Activated CD4-positive, alpha-beta memory T cell treated with anti-CD3 and anti-CD28 coated beads, Interleukin-2, amount 10 ng/mL, durations not matched to agents 7 days and 5 days (primary cell): ENCODE measurements at regions not wholly inside any gene's neighbourhood (a gene's known extent, or its start where the extent isn't known, plus 50 kb on each side); places are given as distances from the start of the nearest gene placed in this dataset.
"Not testable (repeated sequence)": the region's sequence is repeated elsewhere in the genome, so short reads cannot be mapped to it uniquely, and the experiment has no call there.

Source experiments
- CTCF ChIA-PET: fragments of 350-600 bp; sonication (Branson Sonifier 250); formaldehyde crosslinking; loops from one replicate; lab custom pipeline; 2021; ENCODE audit warnings: antibody characterized with exemption, inconsistent platforms; lab: Charles Lee
- POLR2A ChIA-PET: fragments of 350-600 bp; sonication (Branson Sonifier 250); formaldehyde crosslinking; loops from one replicate; lab custom pipeline; 2021; ENCODE audit warnings: antibody characterized with exemption; lab: Charles Lee
- DNase-seq: peaks from one replicate; pipeline ENCODE4 v3.0.0-alpha.2; 2020
- H3K27ac Mint-ChIP-seq: one replicate; pipeline ENCODE4 v1.8.0; 2021; ENCODE audit warnings: mild to moderate bottlenecking, mixed read lengths
- H3K27me3 Mint-ChIP-seq: one replicate; pipeline ENCODE4 v1.8.0; 2021; ENCODE audit warnings: mixed read lengths
- H3K36me3 Mint-ChIP-seq: one replicate; pipeline ENCODE4 v1.8.0; 2021; ENCODE audit warnings: low read depth, mixed read lengths
- H3K4me1 Mint-ChIP-seq: one replicate; pipeline ENCODE4 v1.8.0; 2021; ENCODE audit warnings: mixed read lengths
- H3K4me3 Mint-ChIP-seq: one replicate; pipeline ENCODE4 v1.8.0; 2021; ENCODE audit warnings: mild to moderate bottlenecking, mixed read lengths
- H3K9me3 Mint-ChIP-seq: one replicate; pipeline ENCODE4 v1.8.0; 2021; ENCODE audit warnings: mixed read lengths

- no peaks in the 10 kb centered on the region for H3K36me3 Mint-ChIP-seq
- H3K4me1 Mint-ChIP-seq, result no peaks in the 10 kb centered on the region
- no peak overlapping the region for H3K4me3 Mint-ChIP-seq
- H3K9me3 Mint-ChIP-seq, result peaks cover 10% of the 10 kb centered on the region
- CTCF ChIA-PET, result no interaction called here
- H3K27me3 Mint-ChIP-seq, result no peaks in the 10 kb centered on the region
- POLR2A ChIA-PET, result no interaction called here
- no peak for DNase-seq
- no peak overlapping the region for H3K27ac Mint-ChIP-seq
These were observed 1198.3 kb downstream of the GALC start for GRCh38 chr14:86794689-86795088.

- H3K27ac Mint-ChIP-seq, result no peak overlapping the region
- no peak for DNase-seq
- no peaks in the 10 kb centered on the region for H3K36me3 Mint-ChIP-seq
- no peaks in the 10 kb centered on the region for H3K4me1 Mint-ChIP-seq
- no peaks in the 10 kb centered on the region for H3K27me3 Mint-ChIP-seq
- CTCF ChIA-PET, result no interaction called here
- no peak overlapping the region for H3K4me3 Mint-ChIP-seq
- POLR2A ChIA-PET, result no interaction called here
- H3K9me3 Mint-ChIP-seq, result peaks cover 8% of the 10 kb centered on the region
These were observed 1202.3 kb downstream of the GALC start for GRCh38 chr14:86790408-86791364.

- Mint-ChIP-seq H3K4me1 (no peaks in the 10 kb centered on the region), H3K4me3 (no peak overlapping the region), H3K27ac (no peak overlapping the region), H3K27me3 (no peaks in the 10 kb centered on the region), H3K9me3 (peaks cover 11% of the 10 kb centered on the region), H3K36me3 (no peaks in the 10 kb centered on the region)
- DNase-seq, result no peak
- ChIA-PET CTCF (no interaction called here), POLR2A (no interaction called here)
These were observed 1204.8 kb downstream of the GALC start for GRCh38 chr14:86788224-86788623.

DNA sequence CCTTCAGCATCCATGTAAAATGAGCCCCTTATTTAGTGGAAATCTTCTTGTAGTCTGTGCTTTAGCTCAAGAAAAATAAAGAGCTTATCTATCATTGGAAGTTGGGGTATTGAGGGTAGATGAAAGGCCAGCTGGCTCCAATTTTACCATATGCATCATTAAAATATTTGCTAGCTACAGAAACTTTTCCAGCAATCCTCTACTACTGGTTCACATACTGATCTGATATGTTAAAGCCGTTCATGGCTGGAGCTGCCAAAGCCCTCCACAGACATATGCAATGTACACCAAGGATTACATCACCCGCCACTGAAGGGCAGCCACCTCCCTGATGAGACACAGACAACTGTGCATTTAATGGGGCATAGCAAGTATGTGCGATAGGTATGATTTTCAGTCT lies 1205.3 kb downstream of the GALC start:
- Mint-ChIP-seq H3K27me3 (no peaks in the 10 kb centered on the region), H3K9me3 (peaks cover 11% of the 10 kb centered on the region), H3K4me1 (no peaks in the 10 kb centered on the region), H3K36me3 (no peaks in the 10 kb centered on the region), H3K27ac (no peak overlapping the region), H3K4me3 (no peak overlapping the region)
- DNase-seq, result no peak
- ChIA-PET POLR2A (no interaction called here), CTCF (no interaction called here)

GRCh38 chr14:86782092-86782580 lies 1210.8 kb downstream of the GALC start:
- no peak for DNase-seq
- Mint-ChIP-seq H3K27ac (no peak overlapping the region), H3K27me3 (no peaks in the 10 kb centered on the region), H3K4me1 (no peaks in the 10 kb centered on the region), H3K4me3 (no peak overlapping the region), H3K36me3 (no peaks in the 10 kb centered on the region), H3K9me3 (peaks cover 18% of the 10 kb centered on the region)
- ChIA-PET POLR2A (no interaction called here), CTCF (no interaction called here)

- H3K27ac Mint-ChIP-seq, result no peak overlapping the region
- H3K27me3 Mint-ChIP-seq, result no peaks in the 10 kb centered on the region
- H3K36me3 Mint-ChIP-seq, result no peaks in the 10 kb centered on the region
- ChIA-PET POLR2A (no interaction called here), CTCF (no interaction called here)
- no peak overlapping the region for H3K4me3 Mint-ChIP-seq
- DNase-seq, result no peak
- H3K9me3 Mint-ChIP-seq, result peaks cover 18% of the 10 kb centered on the region
- no peaks in the 10 kb centered on the region for H3K4me1 Mint-ChIP-seq
These were observed 1212.0 kb downstream of the GALC start for GRCh38 chr14:86780876-86781510.

- Mint-ChIP-seq H3K27ac (no peak overlapping the region), H3K4me3 (no peak overlapping the region), H3K4me1 (no peaks in the 10 kb centered on the region), H3K27me3 (no peaks in the 10 kb centered on the region), H3K9me3 (peaks cover 18% of the 10 kb centered on the region), H3K36me3 (no peaks in the 10 kb centered on the region)
- DNase-seq, result no peak
- ChIA-PET CTCF (no interaction called here), POLR2A (no interaction called here)
These were observed 1212.5 kb downstream of the GALC start for GRCh38 chr14:86780461-86780860.

DNA sequence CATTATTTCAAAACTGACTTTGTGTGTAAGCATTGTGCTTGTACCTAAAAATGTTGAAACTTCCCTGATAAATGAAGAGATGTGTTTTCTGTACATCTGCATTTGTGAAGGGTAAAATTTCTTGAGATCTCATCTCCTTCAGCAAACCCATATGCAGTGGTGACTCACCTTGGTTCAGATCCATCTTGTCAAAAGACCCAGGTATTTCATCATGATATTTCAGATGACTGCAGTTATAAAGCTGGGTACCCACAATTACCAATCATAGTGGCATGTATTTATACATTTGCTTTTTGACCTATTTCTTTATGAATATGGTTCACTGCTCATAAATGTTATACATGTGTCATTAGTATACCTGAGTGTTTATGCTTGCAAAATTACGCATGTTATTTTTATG lies 1213.6 kb downstream of the GALC start:
- Mint-ChIP-seq H3K4me3 (no peak overlapping the region), H3K4me1 (no peaks in the 10 kb centered on the region), H3K27ac (no peak overlapping the region), H3K36me3 (no peaks in the 10 kb centered on the region), H3K27me3 (no peaks in the 10 kb centered on the region), H3K9me3 (peaks cover 20% of the 10 kb centered on the region)
- no peak for DNase-seq
- ChIA-PET CTCF (no interaction called here), POLR2A (no interaction called here)

DNA sequence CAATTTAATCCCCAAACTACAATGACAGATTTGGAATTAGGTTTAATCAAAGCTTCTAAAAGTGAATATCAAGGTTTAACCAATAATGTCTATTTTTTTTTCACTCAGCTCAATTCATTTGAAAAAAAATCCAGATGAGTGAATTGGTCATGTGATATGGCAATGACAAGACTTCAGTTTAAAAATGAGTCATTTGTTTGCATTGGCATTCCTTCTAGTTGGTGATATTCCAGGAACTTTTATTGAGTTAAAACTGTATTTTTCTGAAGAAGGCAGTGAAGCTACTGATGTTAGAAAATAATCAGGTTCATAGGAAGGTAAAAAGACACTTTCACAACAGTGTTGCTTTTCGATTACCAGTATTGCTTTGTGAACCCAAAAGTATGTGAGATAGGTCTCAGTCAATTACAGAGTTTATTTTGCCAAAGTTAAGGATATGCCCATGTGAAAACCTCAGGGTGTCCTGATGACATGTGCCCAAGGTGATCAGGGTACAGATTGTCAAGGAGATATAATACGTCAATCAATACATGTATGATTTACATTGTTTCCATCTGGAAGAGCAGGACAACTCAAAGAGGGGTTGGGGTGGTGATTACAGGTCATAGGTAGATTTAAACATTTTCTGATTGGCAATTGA lies 1214.9 kb downstream of the GALC start:
- no peak for DNase-seq
- CTCF ChIA-PET, result no interaction called here
- H3K9me3 Mint-ChIP-seq, result peaks cover 22% of the 10 kb centered on the region
- H3K4me1 Mint-ChIP-seq, result no peaks in the 10 kb centered on the region
- no peak overlapping the region for H3K27ac Mint-ChIP-seq
- H3K4me3 Mint-ChIP-seq, result no peak overlapping the region
- no peaks in the 10 kb centered on the region for H3K36me3 Mint-ChIP-seq
- H3K27me3 Mint-ChIP-seq, result no peaks in the 10 kb centered on the region
- POLR2A ChIA-PET, result no interaction called here

DNA sequence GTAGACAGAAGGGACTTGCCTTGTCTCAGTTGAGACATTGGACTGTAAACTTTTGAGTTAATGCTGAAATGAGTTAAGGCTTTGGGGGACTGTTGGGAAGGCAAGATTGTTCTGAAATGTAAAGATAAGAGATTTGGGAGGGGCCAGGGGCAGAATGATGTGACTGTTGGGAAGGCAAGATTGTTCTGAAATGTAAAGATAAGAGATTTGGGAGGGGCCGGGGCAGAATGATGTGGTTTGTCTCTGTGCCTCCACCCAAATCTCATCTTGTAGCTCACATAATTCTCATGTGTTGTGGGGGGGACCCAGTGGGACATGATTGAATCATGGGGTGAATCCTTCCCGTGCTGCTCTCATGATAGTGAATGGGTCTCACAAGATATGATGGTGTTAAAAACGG lies 1217.1 kb downstream of the GALC start:
- H3K4me3 Mint-ChIP-seq, DNase-seq, H3K27ac Mint-ChIP-seq, H3K27me3 Mint-ChIP-seq, H3K36me3 Mint-ChIP-seq, CTCF ChIA-PET, POLR2A ChIA-PET, H3K4me1 Mint-ChIP-seq: not testable (repeated sequence)
- peaks cover 25% of the 10 kb centered on the region for H3K9me3 Mint-ChIP-seq

DNA sequence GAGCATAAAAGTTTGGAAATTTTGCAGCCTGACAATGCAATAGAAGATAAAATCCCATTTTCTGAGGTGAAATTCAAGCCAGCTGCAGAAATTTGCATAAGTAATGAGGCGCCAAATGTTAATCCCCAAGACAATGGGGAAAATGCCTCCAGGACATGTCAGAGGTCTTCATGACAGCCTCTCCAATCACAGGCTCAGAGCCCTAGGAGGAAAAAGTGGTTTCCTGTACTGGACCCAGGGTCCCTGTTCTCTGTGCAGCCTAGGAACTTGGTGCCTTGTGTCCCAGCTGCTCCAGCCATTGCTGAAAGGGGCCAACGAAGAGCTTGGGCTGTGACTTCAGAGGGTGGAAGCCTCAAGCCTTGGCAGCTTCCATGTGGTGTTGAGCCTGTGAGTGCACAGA lies 1218.1 kb downstream of the GALC start:
- DNase-seq, result no peak
- CTCF ChIA-PET, result no interaction called here
- no peaks in the 10 kb centered on the region for H3K36me3 Mint-ChIP-seq
- no peak overlapping the region for H3K4me3 Mint-ChIP-seq
- H3K27ac Mint-ChIP-seq, result no peak overlapping the region
- H3K27me3 Mint-ChIP-seq, result no peaks in the 10 kb centered on the region
- POLR2A ChIA-PET, result no interaction called here
- H3K9me3 Mint-ChIP-seq, result peaks cover 22% of the 10 kb centered on the region
- H3K4me1 Mint-ChIP-seq, result no peaks in the 10 kb centered on the region

GRCh38 chr14:86772075-86772474 lies 1220.9 kb downstream of the GALC start:
- no peaks in the 10 kb centered on the region for H3K27me3 Mint-ChIP-seq
- POLR2A ChIA-PET, result no interaction called here
- peaks cover 15% of the 10 kb centered on the region for H3K9me3 Mint-ChIP-seq
- H3K27ac Mint-ChIP-seq, result no peak overlapping the region
- no peaks in the 10 kb centered on the region for H3K4me1 Mint-ChIP-seq
- H3K36me3 Mint-ChIP-seq, result no peaks in the 10 kb centered on the region
- no peak for DNase-seq
- no peak overlapping the region for H3K4me3 Mint-ChIP-seq
- CTCF ChIA-PET, result no interaction called here

DNA sequence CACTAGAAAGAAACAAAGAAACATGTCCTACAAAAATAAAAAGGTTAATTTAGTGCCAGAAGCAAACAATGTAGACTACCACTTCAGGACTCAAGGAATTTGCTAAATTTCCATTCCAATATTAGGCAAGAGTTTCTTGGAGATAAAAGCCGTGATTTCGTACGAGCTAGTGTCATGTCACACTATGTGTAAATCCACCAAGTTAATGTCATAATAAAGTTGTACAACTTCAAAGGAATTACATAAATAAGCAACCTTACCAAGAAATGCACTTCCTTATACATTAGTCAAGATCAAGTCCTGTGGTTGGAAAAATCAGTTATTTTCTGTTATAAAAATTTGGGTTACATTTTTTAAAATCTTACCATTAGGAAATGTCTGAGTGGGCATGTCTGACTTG lies 1222.8 kb downstream of the GALC start:
- peaks cover 15% of the 10 kb centered on the region for H3K9me3 Mint-ChIP-seq
- no peak overlapping the region for H3K4me3 Mint-ChIP-seq
- H3K27ac Mint-ChIP-seq, result no peak overlapping the region
- ChIA-PET POLR2A (no interaction called here), CTCF (no interaction called here)
- no peaks in the 10 kb centered on the region for H3K36me3 Mint-ChIP-seq
- no peaks in the 10 kb centered on the region for H3K27me3 Mint-ChIP-seq
- DNase-seq, result no peak
- no peaks in the 10 kb centered on the region for H3K4me1 Mint-ChIP-seq
